Caco-2 (cell line): ENCODE measurements at regions not wholly inside any gene's neighbourhood (a gene's known extent, or its start where the extent isn't known, plus 50 kb on each side); places are given as distances from the start of the nearest gene placed in this dataset.

Experiments
- BruUV-seq: library from RNA; stranded (reverse); fragments of 400-500 nt; replicated peaks from 2 replicates; lab custom pipeline; 2021; lab: Mats Ljungman, UMichigan
- CTCF ChIA-PET: fragments of 300-600 bp; sonication (Branson Sonifier 250); formaldehyde crosslinking; loops from one replicate; lab custom pipeline; 2022; ENCODE audit warnings: antibody characterized with exemption; lab: Charles Lee
- POLR2A ChIA-PET: fragments of 300-600 bp; sonication (Branson Sonifier 250); formaldehyde crosslinking; loops from one replicate; lab custom pipeline; 2022; ENCODE audit warnings: antibody characterized with exemption; lab: Charles Lee
- DNase-seq, 2 experiments: peaks; one replicate each; pipeline versions ENCODE4 v3.0.0 to v3.0.0-alpha.2; 2020 to 2022
- H3K27me3 ChIP-seq: replicated peaks from 2 replicates; pipeline ENCODE4 v1.6.0; 2011; ENCODE audit warnings: low read length; ENCODE audit not compliant: control insufficient read depth, insufficient read depth
- H3K36me3 ChIP-seq: 2 replicates; pipeline ENCODE4 v1.5.1; 2011; ENCODE audit warnings: low read length; ENCODE audit not compliant: control insufficient read depth, insufficient read depth
- H3K4me1 ChIP-seq: fragments of 250-450 bp; sonication (Bioruptor Pico); 2 replicates; pipeline ENCODE4 v1.5.1; 2020; ENCODE audit warnings: mild to moderate bottlenecking
- H3K4me3 ChIP-seq: 2 replicates; pipeline ENCODE4 v1.5.1; 2011; ENCODE audit warnings: low read depth, mild to moderate bottlenecking, control low read depth, low read length
- H3K9me3 ChIP-seq: fragments of 250-450 bp; sonication (Bioruptor Pico); 2 replicates; pipeline ENCODE4 v1.5.1; 2020; ENCODE audit warnings: mild to moderate bottlenecking, moderate library complexity
- H3K27ac Mint-ChIP-seq: one replicate; pipeline ENCODE4 v1.8.0; 2022; ENCODE audit warnings: mixed read lengths; ENCODE audit not compliant: unreplicated experiment
- H3K27me3 Mint-ChIP-seq: one replicate; pipeline ENCODE4 v1.8.0; 2022; ENCODE audit warnings: mixed read lengths; ENCODE audit not compliant: insufficient read depth, unreplicated experiment
- H3K36me3 Mint-ChIP-seq: one replicate; pipeline ENCODE4 v1.8.0; 2022; ENCODE audit warnings: mild to moderate bottlenecking, mixed read lengths; ENCODE audit not compliant: insufficient read depth, unreplicated experiment
- H3K4me1 Mint-ChIP-seq: one replicate; pipeline ENCODE4 v1.8.0; 2022; ENCODE audit warnings: low read depth, mixed read lengths; ENCODE audit not compliant: unreplicated experiment
- H3K4me3 Mint-ChIP-seq: one replicate; pipeline ENCODE4 v1.8.0; 2022; ENCODE audit warnings: mild to moderate bottlenecking, moderate library complexity, mixed read lengths; ENCODE audit not compliant: unreplicated experiment
- H3K9me3 Mint-ChIP-seq: one replicate; pipeline ENCODE4 v1.8.0; 2022; ENCODE audit warnings: mixed read lengths; ENCODE audit not compliant: unreplicated experiment
- intact Hi-C: fragments of 100-400 bp; cut with micrococcal nuclease; formaldehyde crosslinking; loops from one replicate; pipeline ENCODE4 v1.10.0; 2022; ENCODE audit not compliant: unreplicated experiment
- TF ChIP-seq, protein P1 (sequence below), 2 experiments: fragments of 200-600 bp in 1 of 2; IDR thresholded peaks; 1 replicate in 1 of 2; 2 replicates in 1 of 2; pipeline versions ENCODE4 v1.5.1 to v1.8.0; 2011 to 2022; ENCODE audit warnings: antibody characterized with exemption in 1 of 2, control low read depth in 1 of 2, inconsistent platforms in 1 of 2, low read depth in 1 of 2, low read length in 1 of 2, mild to moderate bottlenecking in 1 of 2, moderate library complexity in 1 of 2; ENCODE audit not compliant: insufficient read depth in 1 of 2, severe bottlenecking in 1 of 2, unreplicated experiment in 1 of 2

DNA sequence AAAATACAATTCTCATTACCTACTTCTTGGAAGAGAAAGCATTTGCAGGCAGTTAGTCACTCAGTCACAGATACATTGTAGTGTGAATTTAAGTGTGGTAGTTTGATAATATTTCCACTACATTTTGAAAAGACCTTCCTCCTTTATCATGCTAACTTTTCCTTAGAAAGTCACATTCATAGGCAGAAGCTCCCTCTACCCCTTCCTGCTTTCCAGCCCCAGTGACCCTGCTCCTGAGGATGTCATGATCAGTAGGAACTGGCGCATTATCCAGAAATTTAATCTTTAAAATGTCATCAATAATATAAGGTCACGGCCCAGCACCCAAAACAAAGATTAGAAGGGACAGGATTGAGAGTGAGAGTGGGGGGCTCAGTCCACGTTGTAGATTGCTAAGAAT, 707.4 kb upstream of the STXBP6 start:
- ChIA-PET CTCF (no interaction called here), POLR2A (no interaction called here)
- Mint-ChIP-seq H3K9me3 (no peaks in the 10 kb centered on the region), H3K4me1 (no peaks in the 10 kb centered on the region), H3K36me3 (no peaks in the 10 kb centered on the region), H3K4me3 (no peak overlapping the region), H3K27ac (no peak overlapping the region), H3K27me3 (peaks cover 6% of the 10 kb centered on the region)
- H3K4me3 ChIP-seq: no peak overlapping the region
- DNase-seq: no peak
- TF ChIP-seq, protein P1, sequence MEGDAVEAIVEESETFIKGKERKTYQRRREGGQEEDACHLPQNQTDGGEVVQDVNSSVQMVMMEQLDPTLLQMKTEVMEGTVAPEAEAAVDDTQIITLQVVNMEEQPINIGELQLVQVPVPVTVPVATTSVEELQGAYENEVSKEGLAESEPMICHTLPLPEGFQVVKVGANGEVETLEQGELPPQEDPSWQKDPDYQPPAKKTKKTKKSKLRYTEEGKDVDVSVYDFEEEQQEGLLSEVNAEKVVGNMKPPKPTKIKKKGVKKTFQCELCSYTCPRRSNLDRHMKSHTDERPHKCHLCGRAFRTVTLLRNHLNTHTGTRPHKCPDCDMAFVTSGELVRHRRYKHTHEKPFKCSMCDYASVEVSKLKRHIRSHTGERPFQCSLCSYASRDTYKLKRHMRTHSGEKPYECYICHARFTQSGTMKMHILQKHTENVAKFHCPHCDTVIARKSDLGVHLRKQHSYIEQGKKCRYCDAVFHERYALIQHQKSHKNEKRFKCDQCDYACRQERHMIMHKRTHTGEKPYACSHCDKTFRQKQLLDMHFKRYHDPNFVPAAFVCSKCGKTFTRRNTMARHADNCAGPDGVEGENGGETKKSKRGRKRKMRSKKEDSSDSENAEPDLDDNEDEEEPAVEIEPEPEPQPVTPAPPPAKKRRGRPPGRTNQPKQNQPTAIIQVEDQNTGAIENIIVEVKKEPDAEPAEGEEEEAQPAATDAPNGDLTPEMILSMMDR (IDR thresholded peaks at IDR 0.05; ENCODE audit: insufficient read depth in 1 of 2, low read depth in 1 of 2, low read length in 1 of 2, severe bottlenecking in 1 of 2, unreplicated experiment in 1 of 2): no peak
- H3K36me3 ChIP-seq: no peaks in the 10 kb centered on the region
- no peaks in the 10 kb centered on the region for H3K4me1 ChIP-seq
- intact Hi-C loops: no loop called here
- no TSS peak for BruUV-seq
- no peaks in the 10 kb centered on the region for H3K9me3 ChIP-seq
- H3K27me3 ChIP-seq: no peaks in the 10 kb centered on the region

DNA sequence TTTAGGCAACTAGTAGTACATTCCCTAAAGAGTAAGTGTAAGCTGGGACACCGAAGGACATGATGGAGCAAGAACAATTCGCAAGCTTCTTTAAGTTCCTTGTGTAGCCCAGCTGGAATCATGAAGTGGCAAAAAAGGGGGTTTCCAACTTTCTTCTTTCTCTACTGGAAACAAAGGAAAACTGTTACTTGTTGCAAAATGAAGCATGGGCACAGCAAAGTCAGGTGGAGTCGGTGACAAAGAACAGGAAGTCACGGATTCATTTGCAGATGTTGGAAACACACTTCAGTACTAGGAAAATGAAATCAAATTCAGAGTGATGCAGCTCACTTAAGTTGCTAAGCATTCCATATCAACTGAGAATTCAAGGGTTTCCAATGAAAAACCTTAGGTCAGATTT, 706.9 kb upstream of the STXBP6 start:
- ChIA-PET CTCF (no interaction called here), POLR2A (no interaction called here)
- Histone ChIP-seq H3K36me3 (no peaks in the 10 kb centered on the region), H3K4me3 (no peak overlapping the region), H3K9me3 (no peaks in the 10 kb centered on the region), H3K27me3 (no peaks in the 10 kb centered on the region), H3K4me1 (no peaks in the 10 kb centered on the region)
- DNase-seq: no peak
- H3K9me3 Mint-ChIP-seq: no peaks in the 10 kb centered on the region
- H3K4me3 Mint-ChIP-seq: no peak overlapping the region
- H3K36me3 Mint-ChIP-seq: no peaks in the 10 kb centered on the region
- no peaks in the 10 kb centered on the region for H3K4me1 Mint-ChIP-seq
- H3K27ac Mint-ChIP-seq: no peak overlapping the region
- intact Hi-C loops: no loop called here
- H3K27me3 Mint-ChIP-seq: peaks cover 6% of the 10 kb centered on the region
- TF ChIP-seq, protein P1 (IDR thresholded peaks at IDR 0.05; ENCODE audit: insufficient read depth in 1 of 2, low read depth in 1 of 2, low read length in 1 of 2, severe bottlenecking in 1 of 2, unreplicated experiment in 1 of 2): no peak
- BruUV-seq: no TSS peak

DNA sequence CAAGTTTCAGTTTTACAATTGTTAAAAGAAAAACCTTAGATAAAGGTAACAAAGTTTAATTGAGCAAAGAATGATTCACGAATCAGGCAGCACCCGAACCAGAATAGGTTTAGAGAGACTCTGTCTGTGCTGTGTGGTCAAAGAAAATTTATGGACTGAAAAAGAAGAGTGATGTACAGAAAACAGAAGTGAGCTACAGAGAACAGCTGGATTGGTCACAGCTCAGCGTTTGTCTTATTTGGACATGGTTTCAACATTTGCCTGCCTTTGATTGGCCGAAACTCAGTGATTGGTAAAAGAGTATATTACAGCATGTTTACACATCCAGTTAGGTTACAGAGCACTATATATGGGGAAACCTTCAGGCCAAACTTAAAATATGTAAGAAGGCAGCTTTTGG, 703.2 kb upstream of the STXBP6 start:
- Mint-ChIP-seq H3K9me3 (no peaks in the 10 kb centered on the region), H3K36me3 (no peaks in the 10 kb centered on the region), H3K4me3 (no peak overlapping the region), H3K4me1 (no peaks in the 10 kb centered on the region), H3K27ac (no peak overlapping the region), H3K27me3 (peaks cover 6% of the 10 kb centered on the region)
- no peak for DNase-seq
- ChIA-PET POLR2A (no interaction called here), CTCF (no interaction called here)
- no TSS peak for BruUV-seq
- intact Hi-C loops: no loop called here
- H3K9me3 ChIP-seq: no peaks in the 10 kb centered on the region
- no peak overlapping the region for H3K4me3 ChIP-seq
- H3K4me1 ChIP-seq: no peaks in the 10 kb centered on the region
- no peaks in the 10 kb centered on the region for H3K36me3 ChIP-seq
- TF ChIP-seq, protein P1 (IDR thresholded peaks at IDR 0.05; ENCODE audit: insufficient read depth in 1 of 2, low read depth in 1 of 2, low read length in 1 of 2, severe bottlenecking in 1 of 2, unreplicated experiment in 1 of 2): no peak
- no peaks in the 10 kb centered on the region for H3K27me3 ChIP-seq
